CD4-positive, alpha-beta T cell treated with Interleukin-4 for 1 hour (primary cell): ENCODE measurements at regions not wholly inside any gene's neighbourhood (a gene's known extent, or its start where the extent isn't known, plus 50 kb on each side); places are given as distances from the start of the nearest gene placed in this dataset.

Experiments
- DNase-seq, 2 donors: peaks; one replicate each; pipeline ENCODE4 v3.0.0-alpha.2; 2020 to 2022

DNA sequence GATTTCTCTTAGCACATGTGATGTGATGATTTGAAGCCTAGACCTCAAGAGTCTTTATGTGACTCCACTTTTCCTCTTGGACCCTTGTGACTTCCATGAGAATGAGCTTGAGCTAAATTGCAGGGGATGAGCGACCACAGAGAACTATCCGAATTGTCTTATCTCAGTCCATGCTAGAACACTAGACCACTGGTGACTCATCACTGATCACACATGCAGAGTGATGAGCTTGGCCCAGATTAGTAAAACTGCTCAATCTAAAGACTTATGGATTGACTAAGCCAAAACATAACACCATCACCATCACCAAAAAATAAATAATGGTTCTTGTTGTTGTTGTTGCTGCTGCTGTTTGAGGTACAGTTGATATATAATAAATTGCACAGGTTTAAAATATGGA, 114.1 kb upstream of the CFAP20DC start:
- no peak for DNase-seq

DNA sequence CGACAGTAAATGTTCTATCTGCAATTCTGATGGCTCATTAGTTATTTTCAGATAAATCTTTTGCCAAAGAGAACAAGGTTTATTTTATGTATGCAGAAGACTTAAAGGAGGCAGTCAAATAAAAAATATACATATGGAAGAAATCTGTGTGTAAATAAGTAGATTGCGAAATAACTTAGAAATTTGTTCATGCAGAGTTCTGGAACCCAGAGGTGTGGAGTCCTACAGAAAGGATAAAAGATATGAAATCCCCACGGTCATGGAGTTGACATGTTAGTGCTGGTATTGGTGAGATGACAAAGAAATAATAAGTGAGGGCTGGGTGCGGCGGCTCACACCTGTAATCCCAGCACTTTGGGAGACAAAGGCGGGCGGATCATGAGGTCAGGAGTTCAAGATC, 111.2 kb upstream of the CFAP20DC start:
- no peak for DNase-seq

DNA sequence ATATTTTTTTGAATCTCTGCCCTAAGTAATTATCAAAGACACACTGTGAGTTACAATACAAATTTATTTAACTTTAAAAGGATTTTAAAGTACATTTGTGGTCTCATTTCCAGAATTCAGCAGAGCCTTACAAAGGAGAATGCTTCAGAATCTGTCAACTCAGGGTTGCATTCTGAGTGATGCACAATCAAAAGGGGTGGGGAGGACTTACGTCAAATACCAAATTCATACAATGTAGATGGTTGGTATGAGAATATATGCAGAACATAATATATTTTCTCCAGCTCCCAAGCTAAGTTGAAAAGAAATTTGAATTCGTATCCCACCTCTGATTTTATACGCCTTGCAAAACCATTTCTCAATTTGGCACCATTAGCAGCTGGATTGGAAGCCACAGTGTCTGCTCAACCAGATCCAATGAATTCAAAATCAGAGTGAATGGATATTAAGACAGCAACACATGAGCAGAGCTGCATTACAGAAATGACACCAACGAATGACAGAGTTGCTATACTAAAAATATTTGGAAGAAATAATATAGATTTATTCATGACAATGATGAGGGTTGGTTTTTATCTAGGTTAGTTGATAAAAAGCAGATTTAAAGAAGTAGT, 110.4 kb upstream of the CFAP20DC start:
- DNase-seq, result no peak

DNA sequence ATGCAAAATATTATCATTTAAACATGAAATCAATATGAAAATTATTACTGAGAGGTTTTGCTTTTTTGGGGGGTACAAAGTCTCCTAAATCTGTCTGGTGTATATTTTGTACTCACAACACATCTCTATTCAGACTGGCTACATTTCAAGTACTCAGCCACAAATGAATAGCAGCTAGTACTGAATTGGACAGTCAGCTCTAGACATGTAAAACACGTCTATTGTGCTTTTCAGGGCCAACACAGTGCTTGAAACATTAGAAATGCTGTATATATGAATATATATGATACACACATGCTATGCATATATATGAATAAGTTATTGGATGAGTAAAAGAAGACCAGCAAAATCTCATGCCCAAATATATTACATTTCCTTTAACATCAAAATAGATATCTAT, 103.8 kb upstream of the CFAP20DC start:
- no peak for DNase-seq

DNA sequence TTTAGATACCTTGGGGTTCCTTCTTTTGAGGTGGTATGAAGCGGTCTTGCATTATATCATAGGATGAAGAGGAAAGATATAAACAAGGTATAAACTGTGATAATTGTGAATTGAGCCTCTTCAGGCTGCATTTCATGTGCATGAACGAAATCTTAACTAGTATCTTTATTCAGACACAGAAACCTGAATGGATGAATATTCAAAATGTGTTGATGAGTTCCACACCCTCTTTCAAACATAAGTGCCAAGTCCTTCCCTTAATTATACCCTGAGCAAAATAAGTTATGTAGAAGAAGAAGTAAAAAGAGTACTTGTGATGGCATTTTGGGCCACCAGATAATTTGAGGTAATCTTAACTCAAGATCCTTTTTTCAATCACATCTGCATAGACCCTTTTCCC, 103.1 kb upstream of the CFAP20DC start:
- DNase-seq, result no peak

DNA sequence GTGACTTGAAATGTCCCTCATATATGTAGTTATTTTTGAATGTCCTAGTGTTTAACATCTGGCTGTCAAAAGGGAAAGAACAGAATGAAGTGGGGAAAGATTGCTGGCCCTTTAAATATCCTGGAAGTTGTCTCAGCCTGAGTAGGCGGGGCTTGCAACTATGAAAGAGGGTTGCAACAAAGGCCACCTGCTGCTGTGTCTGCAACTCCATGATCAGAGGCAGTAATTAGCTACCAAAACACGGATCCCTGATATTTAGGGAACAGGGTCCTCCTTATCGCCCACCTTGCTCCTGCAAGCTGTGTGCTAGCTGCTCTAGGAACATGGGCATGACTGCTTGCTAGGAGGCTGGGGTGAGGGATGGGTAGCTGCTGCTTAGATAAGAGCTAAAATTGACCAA, 100.2 kb upstream of the CFAP20DC start:
- DNase-seq, result no peak

DNA sequence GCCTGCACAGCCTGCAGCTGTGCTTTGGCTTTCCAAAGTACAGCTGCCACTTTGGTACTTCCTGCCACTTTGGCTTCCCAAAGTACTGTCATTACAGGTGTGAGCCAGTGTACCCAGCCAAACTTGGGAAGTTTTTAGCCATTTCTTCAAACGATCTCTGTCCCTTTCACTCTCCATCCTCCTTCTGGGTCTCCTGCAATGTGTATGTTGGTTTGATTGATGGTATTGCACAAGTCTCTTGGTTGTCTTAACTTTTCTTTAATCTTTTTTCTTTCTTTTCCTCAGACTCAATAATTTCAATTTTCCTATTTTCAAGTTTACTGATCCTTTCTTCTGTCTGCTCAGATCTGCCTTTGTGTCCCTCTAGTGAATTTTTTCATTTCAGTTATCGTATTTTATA, 99.3 kb upstream of the CFAP20DC start:
- no peak for DNase-seq

DNA sequence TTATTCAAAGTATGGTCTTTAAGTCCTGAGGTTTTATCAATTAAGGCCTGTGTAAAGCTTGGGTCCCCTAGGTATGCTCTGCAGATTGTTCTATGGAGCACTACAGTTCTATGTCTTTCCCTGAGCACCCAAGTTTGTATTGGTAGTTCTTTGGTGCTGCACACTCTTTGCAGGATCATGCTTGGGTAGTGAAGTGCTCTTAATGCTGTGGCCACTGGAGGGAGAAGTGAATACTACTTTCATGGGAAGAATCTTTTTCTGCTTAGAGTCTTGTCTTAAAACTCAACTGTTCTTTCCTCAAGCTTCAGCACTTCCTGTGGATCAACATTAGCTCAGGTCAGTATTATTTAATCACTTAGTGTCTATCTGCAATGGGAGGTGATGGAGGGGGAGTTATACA, 93.6 kb upstream of the CFAP20DC start:
- DNase-seq, result no peak

DNA sequence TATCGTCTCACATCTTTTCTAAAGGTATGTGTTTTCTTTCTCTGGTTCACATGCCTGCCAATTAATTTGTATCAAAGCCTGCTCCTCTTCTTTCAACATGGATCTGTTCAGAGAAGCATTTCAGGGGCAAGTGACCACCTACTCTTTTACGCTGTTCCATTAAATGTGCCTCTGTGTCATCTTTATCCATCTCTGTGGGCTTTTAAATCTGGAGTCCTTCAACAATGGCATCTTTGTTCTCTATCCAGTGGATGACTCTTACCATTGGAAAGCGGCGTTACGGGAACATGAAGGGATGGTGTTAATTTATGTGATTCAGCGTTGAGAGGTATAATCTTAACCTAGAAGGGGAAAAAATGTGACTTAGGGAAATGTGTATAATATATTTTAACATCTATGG, 92.7 kb upstream of the CFAP20DC start:
- no peak for DNase-seq

DNA sequence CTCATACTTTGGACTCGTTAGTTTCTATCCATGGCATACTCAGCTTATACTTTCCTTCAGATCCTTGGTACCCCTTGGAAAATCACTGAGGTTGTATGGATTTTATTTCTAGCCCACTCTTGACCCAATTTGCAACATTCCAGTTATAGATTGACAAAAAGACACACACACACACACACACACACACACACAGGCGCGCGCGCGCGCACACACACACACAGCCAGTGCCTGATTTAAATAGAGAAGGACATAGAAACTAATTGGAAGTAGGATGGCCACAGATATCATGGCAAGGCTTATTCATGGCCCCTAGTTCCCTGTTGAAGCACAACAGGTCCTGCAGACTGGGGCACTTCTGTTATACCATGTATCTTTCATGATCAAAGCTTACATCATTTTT, 89.1 kb upstream of the CFAP20DC start:
- DNase-seq, result no peak

DNA sequence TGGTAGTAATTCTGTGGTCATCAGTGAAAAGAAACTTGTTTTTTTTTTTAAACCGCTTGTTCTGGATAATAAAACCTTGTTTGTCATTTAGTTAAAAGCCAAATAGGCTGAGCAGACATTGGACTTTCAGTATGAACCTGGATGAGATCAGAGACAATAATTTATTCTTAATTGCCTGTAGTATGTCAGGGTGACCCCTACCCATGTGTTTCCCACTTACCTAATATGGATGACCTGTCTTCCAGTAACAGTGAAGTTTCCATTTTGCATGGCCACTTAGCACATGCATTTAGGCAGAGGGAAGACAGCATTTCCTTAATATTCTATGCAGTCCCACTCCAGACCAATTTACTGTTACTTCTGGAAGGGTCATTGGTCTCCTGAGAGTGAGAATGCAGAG, 87.6 kb upstream of the CFAP20DC start:
- no peak for DNase-seq

DNA sequence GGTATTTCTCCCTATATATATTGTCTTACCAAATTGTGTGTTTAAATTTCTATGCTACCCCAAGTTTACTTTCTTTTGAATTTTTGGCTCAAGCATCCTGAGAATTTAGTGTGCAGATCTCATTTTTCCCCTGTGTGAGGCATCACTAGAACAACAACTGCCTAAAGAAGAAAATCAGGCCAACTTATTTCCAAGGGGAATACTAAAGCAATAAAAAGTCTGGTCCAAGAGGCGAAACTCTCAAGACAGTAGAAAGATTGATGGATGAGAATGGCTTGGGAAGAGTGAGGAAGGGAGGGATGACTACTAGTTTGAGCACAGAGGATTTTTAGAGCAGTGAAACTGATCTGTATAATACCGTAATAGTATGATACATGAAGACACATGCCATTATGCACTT, 86.3 kb upstream of the CFAP20DC start:
- no peak for DNase-seq

DNA sequence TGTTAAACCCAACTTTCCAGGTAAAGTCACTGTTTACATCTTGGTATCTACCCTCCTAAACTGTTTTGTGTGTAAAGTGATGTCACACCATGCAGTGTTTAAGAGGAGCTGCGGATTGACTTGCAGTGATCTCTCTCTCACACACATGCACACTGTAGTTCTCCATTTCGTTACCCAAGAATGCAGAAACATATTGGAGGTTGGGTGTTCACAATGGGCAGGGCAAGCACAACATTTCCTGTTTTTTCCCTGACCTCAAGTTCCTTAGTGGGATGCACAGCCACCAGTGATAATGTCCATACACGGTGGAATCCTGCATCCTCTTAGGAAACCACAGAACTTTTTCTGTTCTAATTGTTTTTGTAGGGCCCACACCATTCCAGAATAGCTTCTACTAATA, 85.3 kb upstream of the CFAP20DC start:
- DNase-seq, result no peak

DNA sequence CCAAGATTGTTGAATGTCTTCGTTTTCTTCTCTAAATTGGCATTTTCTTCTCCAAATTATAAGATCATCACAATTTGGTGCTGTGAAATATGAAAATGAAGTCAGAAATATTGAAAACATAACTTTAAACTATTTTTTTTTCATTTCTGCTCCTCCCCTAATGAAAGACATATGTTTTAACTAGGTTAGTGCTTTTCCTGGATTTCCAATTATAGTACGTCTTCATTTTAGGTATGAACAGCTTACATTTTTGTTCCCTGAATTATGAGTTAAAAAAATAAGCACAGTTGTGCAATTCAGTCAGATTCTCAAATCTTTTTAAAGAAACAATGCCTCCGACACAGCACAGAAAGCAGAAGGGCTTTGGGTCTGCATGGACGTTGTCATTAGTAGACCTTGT, 83.5 kb upstream of the CFAP20DC start:
- DNase-seq, result no peak

DNA sequence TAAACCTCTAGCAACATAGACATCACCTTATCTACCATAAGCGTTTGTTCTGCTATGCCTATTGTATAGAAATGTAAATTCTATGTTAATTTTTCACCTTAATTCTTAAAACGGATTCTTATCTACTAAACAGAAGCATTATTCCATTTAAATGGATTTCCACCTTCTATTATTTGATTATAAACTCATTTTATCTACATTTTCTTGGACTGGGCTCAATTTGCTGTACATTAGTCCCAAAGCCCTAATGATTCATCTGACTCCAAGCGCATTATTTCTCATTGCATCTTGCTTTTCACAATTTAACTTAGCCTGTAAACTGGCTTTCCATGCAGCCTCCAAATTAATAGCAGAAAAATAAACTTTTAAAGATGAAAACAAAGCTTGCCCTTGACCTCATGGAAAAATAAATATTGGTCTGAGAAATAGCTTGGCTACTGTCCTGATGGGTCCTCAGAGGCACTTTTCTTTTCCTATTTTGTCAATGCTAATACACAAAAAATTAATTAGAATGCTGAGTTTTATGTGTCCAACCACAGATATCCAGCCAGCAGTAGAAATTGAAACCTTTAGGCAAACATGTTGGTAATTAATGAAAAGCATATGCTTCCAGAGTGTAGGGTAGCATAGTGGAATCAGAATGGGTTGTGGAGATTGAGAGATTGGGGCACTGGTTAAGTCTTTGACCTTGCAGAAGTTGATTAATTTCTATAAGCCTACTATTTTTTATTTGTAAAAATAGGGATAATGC, 81.4 kb upstream of the CFAP20DC start:
- DNase-seq, result no peak

DNA sequence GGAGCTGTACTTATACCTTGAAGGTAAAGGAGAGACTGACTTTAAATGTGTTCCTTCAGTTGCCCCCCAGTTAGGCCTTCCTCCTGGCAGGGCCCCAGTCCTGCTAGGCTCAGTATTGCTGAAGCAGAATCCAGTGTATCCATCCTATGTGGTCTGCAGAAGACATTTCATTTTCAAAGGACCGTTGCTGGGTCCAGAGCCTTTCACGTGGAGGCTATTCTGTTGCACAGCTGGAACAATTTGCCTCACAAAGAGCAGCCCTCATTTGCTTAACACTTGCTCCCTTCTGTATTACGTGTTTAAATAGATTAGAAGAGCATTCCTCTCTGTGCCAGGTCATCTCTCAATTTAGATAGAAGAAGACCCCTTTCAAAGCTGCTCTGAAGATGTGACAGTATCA, 78.9 kb upstream of the CFAP20DC start:
- no peak for DNase-seq

DNA sequence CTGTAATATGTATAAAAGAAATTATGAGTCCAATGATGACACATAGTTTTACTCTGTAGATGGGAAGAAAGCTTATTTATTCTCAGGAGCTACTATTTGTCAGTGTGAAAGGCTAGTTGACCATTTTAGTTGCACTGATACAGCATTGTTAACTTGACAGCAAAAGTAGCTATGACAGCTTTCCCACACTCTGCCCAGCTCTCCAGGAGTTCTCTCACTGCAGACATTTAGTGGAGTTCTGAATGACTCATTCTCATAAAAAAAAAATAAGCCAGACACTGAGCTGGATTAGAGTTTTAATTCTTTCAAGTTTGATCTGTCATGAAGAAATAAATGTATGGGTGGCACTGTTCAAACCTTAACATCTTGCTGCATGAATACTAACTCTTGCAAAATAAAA, 77.2 kb upstream of the CFAP20DC start:
- DNase-seq, result no peak

DNA sequence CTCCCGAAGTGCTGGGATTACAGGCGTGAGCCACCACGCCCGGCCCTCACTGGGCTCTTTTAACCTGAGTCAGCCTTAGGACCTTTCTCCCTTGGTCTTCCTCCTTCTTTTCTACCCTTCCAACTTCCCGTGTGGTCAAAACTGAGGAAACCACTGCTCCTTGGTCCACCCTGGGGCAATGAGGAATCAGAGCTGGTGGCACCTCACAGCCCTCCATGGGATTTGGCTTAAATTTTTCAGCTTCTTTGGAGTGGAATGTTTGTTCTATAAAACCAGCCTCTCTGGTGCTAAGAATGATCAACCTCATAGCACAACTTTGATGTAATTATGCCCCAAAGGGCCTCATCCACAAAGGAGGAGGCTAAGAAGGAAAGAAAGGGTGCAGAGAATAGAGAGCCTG, 76.6 kb upstream of the CFAP20DC start:
- no peak for DNase-seq

DNA sequence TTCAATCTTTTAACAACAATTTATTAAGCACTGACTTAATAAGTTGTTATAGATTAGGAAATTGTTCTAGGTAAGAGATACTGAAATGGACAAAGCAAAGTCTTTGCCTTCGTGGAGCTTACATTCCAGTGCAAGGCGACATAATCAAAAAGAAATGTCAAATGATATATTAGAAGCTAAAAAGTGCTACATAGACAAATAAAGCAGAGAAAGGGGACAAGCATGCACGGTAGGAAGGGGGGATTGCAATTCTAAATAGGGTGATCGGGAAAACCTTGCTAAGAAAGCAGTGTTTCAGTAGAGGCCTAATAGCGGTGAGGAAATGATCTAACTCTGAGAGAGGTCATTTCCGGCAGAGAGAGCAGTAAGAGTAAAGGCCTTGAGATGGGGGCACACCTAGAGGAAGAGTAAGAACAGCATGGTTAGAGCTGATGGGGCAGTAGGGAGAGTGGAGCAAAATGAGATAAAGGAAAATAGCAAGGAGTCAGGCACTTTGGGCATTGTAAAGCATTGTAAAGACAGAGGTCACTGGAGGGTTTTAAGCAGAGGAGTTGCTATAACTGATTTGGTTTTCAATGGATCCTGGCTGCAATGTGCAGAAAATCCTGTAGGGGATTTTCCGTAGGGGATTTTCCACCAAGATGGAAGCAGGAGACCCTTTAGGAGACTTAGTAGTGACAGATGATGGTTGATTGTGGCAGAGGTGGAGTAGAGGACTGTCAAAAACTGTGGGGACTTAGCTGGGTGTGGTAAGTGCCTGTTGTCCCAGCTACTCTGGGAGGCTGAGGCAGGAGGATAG, 71.7 kb upstream of the CFAP20DC start:
- no peak for DNase-seq

DNA sequence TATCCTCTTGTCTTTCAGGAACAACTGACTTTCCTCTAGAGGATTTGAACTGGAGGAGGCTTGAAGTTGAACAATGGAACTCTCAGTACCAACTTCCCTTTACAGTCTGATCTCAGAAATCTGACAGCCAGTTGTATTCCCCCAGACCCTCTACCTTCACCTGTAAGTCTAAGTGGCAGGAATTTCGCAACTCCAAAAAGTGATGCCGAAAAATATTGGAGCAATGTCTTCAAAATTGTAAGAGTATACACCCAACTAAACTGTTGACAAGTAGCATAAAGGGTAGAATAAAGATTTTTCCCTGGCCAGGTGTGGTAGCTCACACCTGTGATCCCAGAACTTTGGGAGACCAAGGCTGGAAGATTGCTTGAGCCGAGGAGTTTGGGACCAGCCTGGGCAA, 69.1 kb upstream of the CFAP20DC start:
- no peak for DNase-seq

DNA sequence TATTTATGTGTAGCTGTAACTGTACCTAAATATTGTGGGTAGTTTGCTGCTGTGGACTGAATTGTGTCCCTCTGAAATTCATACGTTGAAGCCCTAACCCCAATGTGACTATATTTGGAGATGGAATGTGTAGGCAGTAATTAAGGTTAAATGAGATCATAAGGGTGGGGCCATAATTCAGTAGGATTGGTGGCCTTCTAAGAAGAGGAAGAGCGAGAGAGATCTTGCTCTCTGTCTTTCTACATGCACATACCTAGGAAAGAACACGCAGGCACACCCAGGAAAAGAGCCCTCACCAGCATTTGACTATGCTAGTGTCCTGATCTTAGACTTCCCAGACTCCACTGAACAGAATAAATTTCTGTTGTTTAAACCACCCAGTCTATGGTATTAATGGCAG, 67.6 kb upstream of the CFAP20DC start:
- DNase-seq, result no peak

DNA sequence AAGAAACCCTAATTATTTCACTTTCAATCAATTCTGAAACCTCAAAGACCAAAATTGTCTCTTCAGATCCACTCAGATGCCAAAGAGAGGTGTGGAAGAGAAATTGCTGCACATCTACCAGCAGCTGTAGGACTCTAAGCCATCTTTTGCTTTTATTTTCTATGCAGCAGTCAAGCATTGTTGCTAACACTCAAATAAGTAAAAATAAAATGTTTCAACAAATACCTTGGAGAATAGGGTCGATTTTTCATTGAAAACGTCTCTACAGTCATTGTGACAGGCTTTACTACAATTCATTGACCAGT, 66.4 kb upstream of the CFAP20DC start:
- no peak for DNase-seq

DNA sequence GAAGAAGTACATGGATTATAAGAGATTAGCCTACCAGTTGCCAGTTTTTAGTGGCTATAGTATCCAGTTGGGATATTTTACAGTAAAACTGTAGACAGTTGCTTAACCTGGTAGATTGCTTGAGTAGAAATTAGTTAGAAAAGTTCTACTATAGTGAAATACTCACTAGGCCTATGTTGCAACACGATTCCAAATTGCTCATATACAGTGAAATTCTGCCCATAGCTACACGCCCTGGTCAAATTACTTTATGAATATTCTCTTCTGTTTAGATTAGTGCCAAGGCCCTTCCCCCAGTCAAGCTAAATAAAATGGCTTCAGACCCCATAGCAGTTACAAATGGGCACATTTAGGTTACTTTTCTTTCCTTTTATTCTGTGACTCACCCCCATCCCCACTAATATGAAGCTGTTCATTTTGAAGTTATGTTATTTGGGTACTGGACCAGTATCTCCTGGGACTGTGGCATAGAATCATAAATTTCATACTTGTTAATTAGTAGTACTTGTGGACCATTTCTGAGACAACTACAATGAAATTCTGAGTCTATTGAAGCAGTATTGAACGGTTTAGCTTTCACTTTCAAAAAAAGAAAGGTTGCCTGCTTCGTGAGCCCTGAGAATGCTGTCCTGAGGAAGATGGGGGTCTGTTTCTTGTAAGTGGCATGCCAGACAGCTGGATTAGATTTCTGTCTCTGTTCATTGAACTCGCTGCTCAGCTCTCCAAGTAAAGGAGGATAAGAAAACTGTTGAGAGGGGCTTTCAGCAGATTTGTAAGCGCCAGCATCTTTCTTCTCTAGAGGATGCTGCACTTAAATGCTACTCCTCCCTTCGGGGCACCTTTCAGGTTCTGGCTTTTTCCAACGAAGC, 65.8 kb upstream of the CFAP20DC start:
- DNase-seq, result no peak
